GM23248 (cell line): ENCODE measurements at regions not wholly inside any gene's neighbourhood (a gene's known extent, or its start where the extent isn't known, plus 50 kb on each side); places are given as distances from the start of the nearest gene placed in this dataset.

Source experiments
- DNase-seq: peaks from one replicate; pipeline ENCODE4 v3.0.0-alpha.2; 2015
- H2AFZ ChIP-seq: fragments of 200-600 bp; sonication (generic); 2 replicates; pipeline ENCODE4 v1.6.1; 2016; ENCODE audit warnings: antibody characterized with exemption
- H3F3A ChIP-seq: fragments of 200-600 bp; sonication (generic); 2 replicates; pipeline ENCODE4 v1.6.1; 2016; ENCODE audit warnings: mild to moderate bottlenecking, antibody characterized with exemption, mixed run types; ENCODE audit not compliant: insufficient read depth
- H3K27ac ChIP-seq: fragments of 200-600 bp; sonication (generic); 2 replicates; pipeline ENCODE4 v1.5.1; 2016; ENCODE audit warnings: mild to moderate bottlenecking
- H3K27me3 ChIP-seq: fragments of 200-600 bp; sonication (generic); replicated peaks from 2 replicates; pipeline ENCODE4 v1.6.1; 2016; ENCODE audit warnings: mild to moderate bottlenecking; ENCODE audit not compliant: insufficient read depth
- H3K36me3 ChIP-seq: fragments of 200-600 bp; sonication (generic); 2 replicates; pipeline ENCODE4 v1.6.1; 2016; ENCODE audit warnings: low read depth, mild to moderate bottlenecking
- H3K4me1 ChIP-seq: fragments of 200-600 bp; sonication (generic); 2 replicates; pipeline ENCODE4 v1.6.1; 2016; ENCODE audit warnings: mild to moderate bottlenecking; ENCODE audit not compliant: insufficient read depth
- H3K4me2 ChIP-seq: fragments of 200-600 bp; sonication (generic); one replicate; pipeline ENCODE4 v1.6.1; 2016; ENCODE audit warnings: mild to moderate bottlenecking; ENCODE audit not compliant: unreplicated experiment
- H3K4me3 ChIP-seq: fragments of 200-600 bp; sonication (generic); 2 replicates; pipeline ENCODE4 v1.5.1; 2016; ENCODE audit warnings: mild to moderate bottlenecking
- H3K79me2 ChIP-seq: fragments of 200-600 bp; sonication (generic); 2 replicates; pipeline ENCODE4 v1.6.1; 2016; ENCODE audit warnings: mild to moderate bottlenecking; ENCODE audit not compliant: insufficient read depth
- H3K9ac ChIP-seq: fragments of 200-600 bp; sonication (generic); 2 replicates; pipeline ENCODE4 v1.6.1; 2016; ENCODE audit warnings: mild to moderate bottlenecking
- H3K9me2 ChIP-seq: fragments of 200-600 bp; sonication (generic); 2 replicates; pipeline ENCODE4 v1.6.1; 2016; ENCODE audit warnings: mixed run types, mild to moderate bottlenecking, moderate library complexity; ENCODE audit not compliant: insufficient read depth
- H3K9me3 ChIP-seq: fragments of 200-600 bp; sonication (generic); one replicate; pipeline ENCODE4 v1.6.1; 2017; ENCODE audit warnings: low read depth
- H4K20me1 ChIP-seq: fragments of 200-600 bp; sonication (generic); 2 replicates; pipeline ENCODE4 v1.6.0; 2016; ENCODE audit not compliant: insufficient read depth
- EZH2 ChIP-seq: fragments of 200-600 bp; sonication (generic); IDR thresholded peaks from 2 replicates; pipeline ENCODE4 v1.6.1; 2018; ENCODE audit warnings: antibody characterized with exemption, mild to moderate bottlenecking; ENCODE audit not compliant: insufficient read depth, poor library complexity, severe bottlenecking
- EZH2phosphoT487 ChIP-seq: fragments of 200-600 bp; sonication (generic); IDR thresholded peaks from 2 replicates; pipeline ENCODE4 v1.6.1; 2018; ENCODE audit warnings: antibody characterized with exemption, moderate library complexity, mild to moderate bottlenecking, low read depth; ENCODE audit not compliant: insufficient read depth
- WGBS, 2 experiments: methylation state at CpG; one replicate each; pipeline ENCODE4 v1.1.6; 2015 to 2017; ENCODE audit warnings: low lambda C conversion rate in 2 of 2, low coverage in 1 of 2; ENCODE audit errors: missing lambda C conversion rate in 2 of 2; 5-methylcytosine and 5-hydroxymethylcytosine counted together
- in situ Hi-C: fragments of 300-500 bp; cut with MboI; formaldehyde crosslinking; loops from 2 replicates; pipeline ENCODE4 v1.15.0; 2020

DNA sequence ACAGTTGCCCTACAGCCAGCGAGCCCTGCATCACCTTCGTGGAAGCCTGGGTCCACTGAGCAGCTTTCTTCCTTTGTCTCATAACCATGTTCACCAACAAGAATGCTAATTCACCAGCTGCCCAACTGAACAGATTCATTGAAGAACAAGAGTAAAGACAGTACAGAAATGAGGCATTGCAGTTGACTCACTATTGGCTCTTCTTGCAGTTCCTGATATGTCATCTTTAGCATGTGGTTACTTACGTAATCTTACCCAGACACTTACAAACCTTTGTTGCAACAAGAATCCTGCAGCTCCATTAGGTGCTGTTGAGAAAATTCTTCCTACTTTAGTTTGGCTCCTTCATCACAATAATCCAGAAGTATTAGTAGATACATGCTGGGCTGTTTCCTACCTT is 174.0 kb upstream of the TPK1 start:
- Histone ChIP-seq H3K27me3 (no peaks in the 10 kb centered on the region), H3K9ac (no peak overlapping the region), H3K9me3 (no peaks in the 10 kb centered on the region), H3K79me2 (no peaks in the 10 kb centered on the region), H3K27ac (no peak overlapping the region), H3K4me3 (no peak overlapping the region), H2AFZ (no peak overlapping the region), H4K20me1 (no peaks in the 10 kb centered on the region), H3F3A (no peaks in the 10 kb centered on the region), H3K4me2 (no peak overlapping the region), H3K4me1 (no peaks in the 10 kb centered on the region), H3K36me3 (no peaks in the 10 kb centered on the region), H3K9me2 (no peaks in the 10 kb centered on the region)
- TF ChIP-seq EZH2, result no peak
- no peak for TF ChIP-seq EZH2phosphoT487
- DNase-seq, result no peak
- in situ Hi-C loops, result no loop called here
- 9 to 11% methylated on average over 3 of the region's 3 CpGs for WGBS, 2 experiments

DNA sequence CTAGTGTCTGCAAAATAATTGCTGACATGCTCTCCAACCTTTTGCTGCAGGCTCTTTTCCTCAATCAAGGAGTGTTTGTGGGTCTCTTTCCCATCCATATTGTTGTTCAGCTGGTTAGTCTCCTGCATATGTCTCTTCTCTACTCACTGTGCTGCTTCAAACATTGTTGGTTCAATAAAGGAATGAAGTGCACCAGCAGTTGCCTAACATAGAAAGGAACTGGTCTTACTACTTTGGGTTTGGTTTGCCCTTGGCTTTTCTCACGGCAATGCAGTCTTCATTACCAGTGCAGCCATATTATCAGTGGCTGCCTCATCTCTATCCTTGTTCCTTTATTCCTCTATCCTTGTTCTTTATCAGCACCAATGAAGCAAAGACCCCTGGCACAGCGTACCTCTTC is 169.7 kb upstream of the TPK1 start:
- no peaks in the 10 kb centered on the region for H3K27me3 ChIP-seq
- no peak overlapping the region for H3K27ac ChIP-seq
- WGBS, 2 experiments, result 14 to 19% methylated on average over 2 of the region's 2 CpGs
- no peak overlapping the region for H2AFZ ChIP-seq
- in situ Hi-C loops, result no loop called here
- H3K79me2 ChIP-seq, result no peaks in the 10 kb centered on the region
- no peak overlapping the region for H3K9ac ChIP-seq
- no peaks in the 10 kb centered on the region for H3K4me1 ChIP-seq
- no peaks in the 10 kb centered on the region for H3F3A ChIP-seq
- DNase-seq, result no peak
- H3K9me3 ChIP-seq, result no peaks in the 10 kb centered on the region
- no peak overlapping the region for H3K4me3 ChIP-seq
- H3K4me2 ChIP-seq, result no peak overlapping the region
- no peaks in the 10 kb centered on the region for H3K9me2 ChIP-seq
- no peak for TF ChIP-seq EZH2
- TF ChIP-seq EZH2phosphoT487, result no peak
- H3K36me3 ChIP-seq, result no peaks in the 10 kb centered on the region
- H4K20me1 ChIP-seq, result no peaks in the 10 kb centered on the region

DNA sequence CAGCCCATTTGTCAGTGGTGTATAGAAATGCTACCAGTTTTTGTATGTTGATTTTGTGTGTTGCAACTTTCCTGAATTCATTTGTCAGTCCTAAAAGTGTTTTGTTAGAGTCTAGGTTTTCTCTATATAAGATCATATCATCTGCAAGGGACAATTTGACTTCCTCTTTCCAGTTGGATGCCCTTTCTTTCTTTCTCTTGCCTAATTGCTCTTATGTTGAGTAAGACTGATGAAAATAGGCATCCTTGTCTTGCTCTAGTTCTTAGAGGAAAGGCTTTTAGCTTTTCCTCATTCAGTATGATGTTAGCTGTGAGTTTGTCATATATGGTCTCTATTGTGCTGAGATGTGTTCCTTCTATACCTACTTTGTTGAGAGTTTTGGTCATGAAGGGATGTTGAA is 161.7 kb upstream of the TPK1 start:
- H3K9me3 ChIP-seq, result no peaks in the 10 kb centered on the region
- no peak overlapping the region for H3K9ac ChIP-seq
- no peak overlapping the region for H2AFZ ChIP-seq
- no peaks in the 10 kb centered on the region for H3F3A ChIP-seq
- H3K36me3 ChIP-seq, result no peaks in the 10 kb centered on the region
- no peak for TF ChIP-seq EZH2phosphoT487
- TF ChIP-seq EZH2, result no peak
- no peak overlapping the region for H3K4me3 ChIP-seq
- no peak overlapping the region for H3K27ac ChIP-seq
- in situ Hi-C loops, result no loop called here
- H3K79me2 ChIP-seq, result no peaks in the 10 kb centered on the region
- H3K27me3 ChIP-seq, result no peaks in the 10 kb centered on the region
- H3K4me1 ChIP-seq, result no peaks in the 10 kb centered on the region
- no peaks in the 10 kb centered on the region for H3K9me2 ChIP-seq
- no peak overlapping the region for H3K4me2 ChIP-seq
- no peak for DNase-seq
- no peaks in the 10 kb centered on the region for H4K20me1 ChIP-seq

DNA sequence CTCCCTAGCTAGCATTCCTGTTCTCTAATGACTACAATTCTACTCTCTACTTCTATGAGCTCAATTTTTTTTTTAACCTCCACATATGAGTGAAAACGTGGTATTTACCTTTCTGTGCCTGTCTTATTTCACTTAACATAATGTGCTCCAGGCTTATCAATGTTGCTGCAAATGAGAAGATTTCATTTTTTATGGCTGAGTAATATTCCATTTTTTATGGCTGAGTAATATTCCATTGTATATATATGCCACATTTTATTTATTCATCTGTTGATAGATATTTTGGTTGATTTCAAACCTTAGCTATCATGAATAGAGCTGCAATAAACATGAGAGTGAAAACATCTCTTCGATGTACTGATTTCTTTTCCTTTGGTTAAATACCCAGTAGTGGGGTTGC is 159.6 kb upstream of the TPK1 start:
- Histone ChIP-seq H3K9me3 (no peaks in the 10 kb centered on the region), H3K27ac (no peak overlapping the region), H3K36me3 (no peaks in the 10 kb centered on the region), H3K9ac (no peak overlapping the region), H3K4me1 (no peaks in the 10 kb centered on the region), H3K27me3 (no peaks in the 10 kb centered on the region), H4K20me1 (no peaks in the 10 kb centered on the region), H3K4me2 (no peak overlapping the region), H3K79me2 (no peaks in the 10 kb centered on the region), H2AFZ (no peak overlapping the region), H3F3A (no peaks in the 10 kb centered on the region), H3K9me2 (no peaks in the 10 kb centered on the region), H3K4me3 (no peak overlapping the region)
- no peak for DNase-seq
- in situ Hi-C loops, result no loop called here
- TF ChIP-seq EZH2phosphoT487 (no peak), EZH2 (no peak)
- WGBS, 2 experiments, result 38 to 42% methylated on average over 2 of the region's 2 CpGs

DNA sequence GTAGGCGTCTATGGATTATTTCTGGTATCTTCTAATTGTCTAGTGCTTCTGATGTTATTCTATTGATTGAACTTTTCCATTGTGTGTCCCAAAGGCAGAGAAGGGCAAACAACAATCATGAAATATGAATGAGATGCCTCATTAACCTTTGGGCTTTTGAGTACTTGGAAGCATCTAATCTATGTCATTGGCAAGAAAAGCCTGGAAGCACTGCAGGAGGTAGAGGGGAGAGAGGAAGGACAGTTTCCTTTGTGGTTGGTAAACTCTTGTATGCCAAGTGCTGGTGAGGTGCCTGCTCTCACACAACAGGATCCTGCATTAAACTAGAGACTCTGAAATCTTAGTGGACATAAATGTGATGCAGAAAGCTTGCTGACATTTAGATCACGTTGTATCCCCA is 155.2 kb upstream of the TPK1 start:
- Histone ChIP-seq H3F3A (no peaks in the 10 kb centered on the region), H3K4me2 (no peak overlapping the region), H3K9ac (no peak overlapping the region), H3K36me3 (no peaks in the 10 kb centered on the region), H3K27ac (no peak overlapping the region), H4K20me1 (no peaks in the 10 kb centered on the region), H3K79me2 (no peaks in the 10 kb centered on the region), H3K4me1 (no peaks in the 10 kb centered on the region), H3K9me2 (no peaks in the 10 kb centered on the region), H2AFZ (no peak overlapping the region), H3K27me3 (no peaks in the 10 kb centered on the region), H3K4me3 (no peak overlapping the region), H3K9me3 (no peaks in the 10 kb centered on the region)
- TF ChIP-seq EZH2 (no peak), EZH2phosphoT487 (no peak)
- in situ Hi-C loops, result no loop called here
- no peak for DNase-seq
- WGBS, 2 experiments, result 2 to 3% methylated on average over 2 of the region's 2 CpGs
